HL-60 (cell line): ENCODE measurements at regions not wholly inside any gene's neighbourhood (a gene's known extent, or its start where the extent isn't known, plus 50 kb on each side); places are given as distances from the start of the nearest gene placed in this dataset.

Experiments
- DNase-seq, 2 experiments: peaks; one replicate each; pipeline ENCODE4 v3.0.0-alpha.2; 2010 to 2020; ENCODE audit warnings: low read depth in 1 of 2, low spot score in 1 of 2
- H3K27ac ChIP-seq: fragments of 250-450 bp; sonication (Bioruptor Pico); replicated peaks from 2 replicates; pipeline ENCODE4 v1.5.1; 2020; ENCODE audit warnings: mild to moderate bottlenecking, moderate library complexity
- H3K27me3 ChIP-seq: fragments of 250-450 bp; sonication (Bioruptor Pico); 2 replicates; pipeline ENCODE4 v1.5.1; 2021; ENCODE audit warnings: mild to moderate bottlenecking, moderate library complexity; ENCODE audit not compliant: insufficient read depth, poor library complexity, severe bottlenecking
- H3K4me3 ChIP-seq: replicated peaks from 2 replicates; pipeline ENCODE4 v1.5.1; 2011; ENCODE audit warnings: mild to moderate bottlenecking, control low read depth, low read length; ENCODE audit not compliant: insufficient read depth
- CTCF ChIP-seq: IDR thresholded peaks from one replicate; pipeline ENCODE4 v1.5.1; 2011; ENCODE audit warnings: low read length, control low read depth, inconsistent platforms; ENCODE audit not compliant: insufficient read depth
- GABPA ChIP-seq: IDR thresholded peaks from 2 replicates; pipeline ENCODE4 v1.6.1; 2012; ENCODE audit warnings: low read depth
- POLR2AphosphoS5 ChIP-seq: IDR thresholded peaks from 2 replicates; pipeline ENCODE4 v1.6.1; 2012; ENCODE audit warnings: low read depth
- REST ChIP-seq: IDR thresholded peaks from 2 replicates; pipeline ENCODE4 v1.6.1; 2012; ENCODE audit warnings: low read depth; ENCODE audit not compliant: insufficient replicate concordance
- SPI1 ChIP-seq: IDR thresholded peaks from 2 replicates; pipeline ENCODE4 v1.6.1; 2012; ENCODE audit warnings: low read depth, mild to moderate bottlenecking, borderline replicate concordance

GRCh38 chr11:15651033-15651432, 536.3 kb downstream of the INSC start:
- Histone ChIP-seq H3K27me3 (no peaks in the 10 kb centered on the region), H3K27ac (no peak overlapping the region), H3K4me3 (no peak overlapping the region)
- no peak for DNase-seq
- no peak for TF ChIP-seq CTCF
- no peak for TF ChIP-seq POLR2AphosphoS5
- no peak for TF ChIP-seq GABPA
- TF ChIP-seq REST, result no peak
- TF ChIP-seq SPI1, result no peak

- Histone ChIP-seq H3K4me3 (no peak overlapping the region), H3K27ac (no peak overlapping the region), H3K27me3 (no peaks in the 10 kb centered on the region)
- DNase-seq, result no peak
- no peak for TF ChIP-seq POLR2AphosphoS5
- no peak for TF ChIP-seq GABPA
- no peak for TF ChIP-seq REST
- TF ChIP-seq SPI1, result no peak
- no peak for TF ChIP-seq CTCF
Measured at GRCh38 chr11:15651816-15652215, 537.1 kb downstream of the INSC start.

GRCh38 chr11:15653191-15653710, 538.5 kb downstream of the INSC start:
- no peak for TF ChIP-seq POLR2AphosphoS5
- no peak for TF ChIP-seq SPI1
- TF ChIP-seq REST, result no peak
- no peak for TF ChIP-seq GABPA
- TF ChIP-seq CTCF, result no peak
- H3K4me3 ChIP-seq, result no peak overlapping the region
- H3K27me3 ChIP-seq, result no peaks in the 10 kb centered on the region
- no peak overlapping the region for H3K27ac ChIP-seq
- no peak for DNase-seq
